RKO (cell line): ENCODE measurements at regions not wholly inside any gene's neighbourhood (a gene's known extent, or its start where the extent isn't known, plus 50 kb on each side); places are given as distances from the start of the nearest gene placed in this dataset.

ENCODE experiments used
- DNase-seq: peaks from one replicate; pipeline ENCODE4 v3.0.0-alpha.2; 2016; ENCODE audit warnings: low spot score

DNA sequence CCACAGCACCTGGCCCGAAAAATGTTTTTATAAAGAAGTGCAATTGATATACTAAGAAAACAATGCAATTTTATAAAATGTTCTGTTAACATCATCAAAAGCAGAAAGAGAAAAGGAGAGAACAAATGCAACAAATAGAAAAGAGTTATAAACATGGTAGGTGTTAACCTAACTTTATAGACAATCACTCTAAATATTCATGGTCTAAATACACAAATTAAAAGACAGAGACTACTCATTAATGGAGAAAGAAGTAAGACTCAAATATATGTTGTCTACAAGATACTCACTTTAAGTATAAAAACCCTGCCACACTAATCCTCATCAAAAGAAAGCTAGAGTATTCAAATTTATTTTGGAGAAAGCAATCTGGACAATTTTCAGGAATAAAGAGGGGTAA, 425.3 kb upstream of the ANKRD30A start:
- no peak for DNase-seq

DNA sequence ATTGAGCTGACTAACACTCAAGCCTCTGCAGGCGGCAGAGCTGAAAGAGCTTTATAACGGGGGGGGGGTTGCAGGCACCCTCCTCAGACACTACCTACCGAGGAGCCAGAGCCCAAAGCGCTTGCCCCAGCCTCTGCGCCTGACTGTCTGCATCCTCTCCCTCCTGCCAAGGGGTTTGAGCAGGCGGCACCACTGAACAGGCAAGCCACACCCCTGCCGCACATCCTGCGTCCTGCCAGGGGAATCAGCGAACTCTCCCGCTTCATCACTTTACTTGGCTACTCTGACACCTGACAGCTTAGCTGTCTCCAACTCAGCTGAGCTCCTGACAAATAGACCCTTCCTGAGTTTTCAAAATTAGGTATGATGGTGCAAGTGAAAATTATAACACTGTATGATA, 432.6 kb upstream of the ANKRD30A start:
- DNase-seq, result no peak

DNA sequence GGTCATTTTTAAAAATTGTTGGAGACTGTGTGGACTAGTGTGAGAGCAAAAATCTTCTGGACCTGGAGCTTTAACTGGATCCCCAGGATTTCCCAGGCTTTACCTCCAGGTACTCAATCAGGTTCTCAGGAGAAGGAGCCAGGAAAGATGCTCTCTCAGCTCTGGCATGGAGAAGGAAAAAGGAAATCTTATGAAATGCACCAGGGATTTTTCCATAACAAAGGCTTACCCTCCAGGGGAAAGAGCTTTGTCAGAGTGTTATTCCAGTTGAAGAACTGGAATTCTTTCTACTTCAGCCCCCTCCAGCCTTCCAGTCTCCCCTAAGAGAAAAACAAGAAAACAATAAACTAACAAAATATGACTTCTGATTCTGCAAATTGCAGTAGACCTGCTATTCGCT, 436.7 kb upstream of the ANKRD30A start:
- no peak for DNase-seq

DNA sequence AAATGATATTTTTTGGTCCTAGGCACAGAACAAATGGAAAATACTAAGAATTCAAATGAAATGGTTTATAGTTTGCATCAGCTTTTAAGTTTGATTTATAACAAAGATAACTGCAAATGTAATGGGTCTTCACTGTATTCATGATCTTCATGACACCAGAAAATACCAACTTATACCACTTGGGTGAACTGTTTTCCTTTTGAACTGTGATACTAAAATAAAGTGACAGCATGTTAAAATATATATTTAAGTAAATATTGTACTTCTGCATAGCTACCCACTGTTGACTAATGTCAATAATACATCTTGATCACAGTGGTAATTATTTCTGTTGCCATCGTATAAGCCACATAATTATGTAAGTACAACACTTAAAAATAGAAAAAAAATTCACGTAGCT, 442.0 kb upstream of the ANKRD30A start:
- DNase-seq, result peak; percentile 5

DNA sequence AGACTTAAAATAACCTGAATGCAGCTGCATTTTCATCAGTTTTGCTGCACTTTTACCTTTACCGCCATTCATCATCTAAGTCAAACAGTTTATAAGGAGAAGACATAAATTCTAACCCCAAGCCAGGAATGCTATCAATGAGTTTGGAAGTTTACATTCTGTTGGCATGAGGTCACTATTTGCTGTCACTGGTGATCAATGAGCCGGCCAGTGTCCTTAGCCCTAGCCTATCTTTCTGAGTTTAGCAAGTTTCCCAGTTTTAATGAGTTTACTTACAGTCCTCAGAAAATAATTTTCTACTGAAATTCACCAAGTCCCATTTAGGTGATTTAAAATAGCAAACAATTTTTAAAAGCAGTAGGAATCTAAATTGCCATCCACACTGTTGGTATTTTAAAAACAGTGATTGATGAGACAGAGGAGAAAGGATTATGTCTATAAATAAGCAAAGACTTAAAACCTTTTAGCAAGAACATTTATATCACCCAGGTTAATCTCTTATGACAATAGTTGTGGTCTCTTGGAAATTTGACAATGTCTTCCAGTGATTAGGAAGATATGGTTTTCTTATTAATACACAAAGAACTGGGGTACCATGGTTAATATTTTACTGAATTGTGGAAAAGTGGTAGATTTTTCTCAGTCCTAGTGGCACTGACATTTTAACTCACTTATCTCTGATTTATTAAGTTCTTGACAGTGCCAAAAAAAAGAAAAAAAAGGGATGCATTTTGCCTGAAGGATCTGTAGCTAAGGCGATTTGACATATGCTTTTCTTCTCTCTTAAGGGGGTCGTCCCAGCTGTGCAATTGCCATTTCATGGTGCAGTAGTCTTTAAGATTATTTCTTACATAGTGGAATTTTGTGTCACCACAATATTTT, 443.4 kb upstream of the ANKRD30A start:
- no peak for DNase-seq

DNA sequence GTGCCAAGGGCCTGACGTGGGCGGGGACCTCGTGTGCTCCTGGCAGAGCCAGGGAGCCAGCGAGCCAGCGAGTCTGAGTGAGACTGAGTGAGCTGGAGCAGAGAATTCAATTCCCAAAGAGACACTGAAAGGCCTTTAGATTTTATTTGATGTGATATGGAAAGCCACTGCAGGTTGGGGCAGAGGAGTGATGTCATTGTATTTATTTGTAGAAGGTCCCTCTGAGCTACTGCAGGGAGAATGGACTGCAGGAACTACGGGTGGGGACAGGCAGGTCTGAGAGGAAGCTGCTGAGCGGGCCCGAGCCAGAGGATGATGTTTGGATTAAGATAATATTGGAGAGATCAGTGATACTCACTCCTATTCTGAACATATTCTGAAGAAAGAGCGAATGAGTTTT, 445.8 kb upstream of the ANKRD30A start:
- DNase-seq, result no peak

DNA sequence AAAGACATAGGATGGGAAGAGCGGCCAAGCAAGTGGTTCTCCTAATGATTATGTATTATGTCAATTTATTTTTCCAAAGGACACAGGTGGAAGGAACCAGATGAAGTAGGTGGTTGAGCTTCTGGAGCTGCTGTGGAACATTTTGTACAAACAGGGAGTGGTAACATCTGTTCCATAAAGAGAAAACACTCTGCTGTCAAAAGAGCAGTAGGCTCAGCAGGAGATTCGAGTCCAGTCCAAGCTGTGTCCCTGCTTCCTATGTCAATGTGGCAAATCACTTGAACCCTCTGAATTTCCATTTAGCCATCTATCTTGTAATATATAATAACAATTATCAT, 448.0 kb upstream of the ANKRD30A start:
- DNase-seq, result no peak

DNA sequence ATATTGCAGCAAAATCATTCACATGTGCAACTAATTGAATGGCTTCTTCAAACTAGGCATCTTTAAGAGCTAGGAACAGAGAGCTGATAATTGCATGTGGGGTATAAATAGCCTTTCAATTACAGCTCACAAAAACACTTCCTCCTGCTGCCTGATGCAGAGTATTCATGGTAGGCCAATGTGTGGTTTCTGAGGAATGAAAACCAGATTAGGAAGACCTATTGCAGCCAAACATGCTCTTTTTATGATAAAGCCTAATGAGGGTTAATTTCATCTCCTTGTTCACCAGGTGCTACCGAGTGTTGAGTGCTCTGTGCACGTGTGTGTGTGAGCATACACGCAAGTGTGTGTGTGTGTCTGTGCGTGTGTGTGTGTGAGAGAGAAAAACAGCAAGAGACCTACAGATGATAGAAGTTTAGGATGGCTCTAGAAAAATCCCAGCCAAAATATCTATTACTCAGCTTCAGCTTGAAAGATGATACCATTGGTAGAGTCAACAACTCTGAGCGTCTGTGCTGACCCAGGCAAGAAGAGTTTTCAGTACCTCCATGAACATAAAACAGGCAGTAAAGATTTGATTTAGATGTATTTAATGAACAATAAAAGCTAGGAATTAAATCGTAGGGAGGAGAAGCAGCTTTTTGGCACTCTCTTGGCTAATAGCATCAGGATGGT, 448.5 kb upstream of the ANKRD30A start:
- no peak for DNase-seq

DNA sequence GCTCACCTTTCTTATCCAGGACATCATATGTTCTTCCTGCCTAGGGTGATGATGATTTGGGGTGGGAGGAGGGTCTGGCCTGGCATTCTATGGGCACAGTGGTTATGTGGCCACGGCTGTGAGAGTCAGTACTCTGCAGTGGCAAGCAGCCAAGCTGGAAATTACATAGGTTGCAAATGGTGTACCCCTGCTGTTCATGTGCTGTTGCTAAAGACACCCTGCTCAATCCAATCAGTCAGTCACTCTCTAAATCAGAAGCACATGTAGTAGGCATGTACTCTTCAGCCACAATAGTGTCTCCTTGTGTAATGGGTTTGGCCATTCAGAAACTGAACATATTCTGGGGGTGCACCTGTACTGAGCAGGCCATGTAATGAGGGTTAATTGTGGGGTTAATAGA, 449.1 kb upstream of the ANKRD30A start:
- no peak for DNase-seq

DNA sequence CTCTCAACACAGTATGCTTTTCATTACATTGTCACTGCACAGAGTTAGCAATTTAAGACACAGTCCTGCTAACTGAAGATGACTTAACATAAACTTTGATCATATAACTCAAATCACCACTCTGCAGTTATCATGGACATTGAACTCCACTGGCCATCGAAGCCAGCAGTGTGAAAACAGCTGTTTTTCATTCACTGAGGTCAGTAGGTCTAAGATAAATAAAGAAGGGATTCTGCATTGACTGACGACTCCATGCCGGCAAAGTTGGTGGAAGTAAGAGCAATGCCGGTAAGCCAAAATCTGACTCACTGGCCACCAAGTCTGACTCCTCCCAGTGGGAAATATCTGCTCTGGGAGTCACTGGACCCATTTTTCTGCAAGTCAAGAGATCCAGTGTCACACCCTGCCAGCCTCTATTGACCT, 449.9 kb upstream of the ANKRD30A start:
- peak; percentile 21 for DNase-seq

DNA sequence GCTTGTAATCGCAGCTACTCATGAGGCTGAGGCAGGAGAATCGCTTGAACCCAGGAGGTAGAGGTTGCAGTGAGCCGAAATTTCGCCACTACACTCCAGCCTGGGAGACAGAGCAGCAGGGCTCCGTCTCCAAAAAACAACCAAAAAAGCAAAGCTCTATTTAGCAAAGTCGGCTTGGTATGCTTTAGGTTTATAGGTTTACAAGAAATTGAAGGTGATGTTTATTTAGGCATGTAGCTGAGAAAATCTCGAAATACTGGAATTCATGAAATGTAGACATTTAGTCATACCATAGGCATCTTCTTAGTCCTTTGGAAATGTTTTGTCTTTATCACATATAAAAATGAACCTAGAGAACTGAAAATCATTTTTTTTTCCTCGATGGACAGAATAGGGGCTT, 453.8 kb upstream of the ANKRD30A start:
- no peak for DNase-seq

DNA sequence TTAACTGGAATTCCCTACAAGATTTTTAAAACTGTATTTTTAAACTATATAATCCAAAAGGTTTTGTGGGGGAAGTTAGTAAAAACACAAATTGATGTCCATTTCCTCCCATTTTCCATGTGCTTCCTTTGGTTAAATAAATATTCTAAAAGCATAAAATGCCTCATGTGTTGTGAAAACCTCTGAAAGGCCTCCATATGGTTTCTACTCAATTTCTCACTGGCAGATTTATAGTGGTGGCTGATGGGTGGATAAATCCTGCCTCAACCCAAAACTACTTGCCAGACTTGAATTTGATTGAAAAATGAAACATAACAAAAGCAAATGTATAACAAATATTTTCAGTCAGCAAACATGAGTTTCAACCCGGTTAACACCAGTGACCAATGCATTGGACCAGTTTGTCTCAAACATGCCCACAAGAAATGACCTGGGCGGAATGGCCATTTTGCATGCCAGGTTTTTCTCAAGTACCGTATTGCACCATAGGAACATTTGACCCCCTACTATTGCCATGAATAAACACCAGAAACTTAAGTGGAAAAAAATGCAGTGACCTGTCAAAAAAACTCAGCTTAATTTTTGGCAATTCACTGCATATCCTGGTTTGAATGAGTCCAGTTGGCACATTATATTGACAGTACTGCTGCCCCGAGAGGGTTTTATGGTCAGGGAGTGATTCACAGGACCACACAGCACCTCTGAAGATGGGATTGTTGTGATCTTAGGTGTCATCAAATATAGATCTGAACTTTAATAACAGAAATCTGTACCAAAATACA, 454.6 kb upstream of the ANKRD30A start:
- no peak for DNase-seq

DNA sequence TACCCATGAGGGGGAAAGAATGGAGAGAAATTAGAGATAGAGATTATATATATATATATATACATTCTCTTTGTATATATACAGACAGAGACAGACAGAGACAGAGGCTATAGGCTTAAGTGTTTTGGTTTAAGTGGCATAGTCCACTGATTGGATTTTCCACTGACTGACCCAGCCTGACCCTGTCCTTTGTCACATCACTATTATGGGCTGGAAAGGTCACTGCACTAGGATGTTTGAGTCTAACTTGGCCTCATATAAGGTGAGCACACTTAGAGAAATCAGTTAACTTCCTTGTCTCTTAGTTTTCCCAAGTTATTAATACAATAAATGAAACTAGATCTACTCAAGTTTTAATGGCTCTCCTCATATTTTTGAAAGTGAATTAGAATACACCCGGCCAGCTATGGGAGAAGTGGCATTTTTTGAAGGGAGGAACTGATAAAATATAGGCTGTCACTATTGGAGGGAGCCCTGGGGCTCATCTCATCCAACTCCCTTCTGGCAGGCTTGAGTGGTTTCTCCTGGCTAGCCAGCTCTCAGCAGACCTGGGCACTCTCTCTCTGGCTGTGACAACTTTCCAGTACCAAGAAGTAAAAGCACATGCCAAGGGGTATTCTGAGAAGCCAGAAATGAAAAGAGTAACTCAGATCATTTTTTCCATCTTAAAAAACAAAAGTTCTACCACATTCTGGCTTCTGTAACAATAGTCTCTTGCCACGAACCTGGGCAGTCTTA, 455.6 kb upstream of the ANKRD30A start:
- DNase-seq, result no peak

DNA sequence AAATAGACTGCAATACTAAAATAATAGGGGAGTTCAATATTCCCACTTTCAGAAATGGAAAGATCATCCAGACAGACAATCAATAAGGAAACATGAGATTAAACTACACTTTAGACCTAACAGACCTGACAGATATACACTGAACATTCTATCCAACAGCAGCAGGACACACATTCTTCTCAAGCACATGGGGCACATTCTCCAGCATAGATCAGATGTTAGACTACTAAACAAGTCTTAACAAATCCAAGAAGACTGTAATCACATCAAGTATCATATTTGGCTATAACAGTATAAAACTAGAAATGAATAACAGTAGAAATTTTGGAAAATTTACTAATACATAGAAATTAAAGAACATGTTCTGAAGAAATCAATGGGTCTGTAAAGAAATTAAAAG, 458.9 kb upstream of the ANKRD30A start:
- no peak for DNase-seq

DNA sequence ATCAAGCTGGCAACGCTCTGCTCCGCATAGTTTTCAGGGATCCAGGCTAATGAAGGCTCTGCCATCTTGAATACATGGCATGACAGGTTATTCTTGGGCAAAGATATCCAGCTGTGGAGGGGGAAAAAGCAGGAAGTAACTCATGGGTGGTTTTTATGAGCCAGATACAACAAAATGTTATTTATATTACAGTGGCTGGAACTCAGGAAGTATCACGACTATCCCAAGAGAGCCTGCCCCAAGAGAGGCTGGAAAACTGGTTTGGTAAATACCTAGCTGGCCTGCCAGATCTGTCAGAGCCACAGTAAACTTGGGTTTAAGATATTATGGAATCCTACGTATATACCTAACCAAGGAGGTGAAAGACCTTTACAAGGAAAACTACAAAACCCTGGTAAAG, 462.8 kb upstream of the ANKRD30A start:
- DNase-seq, result no peak

DNA sequence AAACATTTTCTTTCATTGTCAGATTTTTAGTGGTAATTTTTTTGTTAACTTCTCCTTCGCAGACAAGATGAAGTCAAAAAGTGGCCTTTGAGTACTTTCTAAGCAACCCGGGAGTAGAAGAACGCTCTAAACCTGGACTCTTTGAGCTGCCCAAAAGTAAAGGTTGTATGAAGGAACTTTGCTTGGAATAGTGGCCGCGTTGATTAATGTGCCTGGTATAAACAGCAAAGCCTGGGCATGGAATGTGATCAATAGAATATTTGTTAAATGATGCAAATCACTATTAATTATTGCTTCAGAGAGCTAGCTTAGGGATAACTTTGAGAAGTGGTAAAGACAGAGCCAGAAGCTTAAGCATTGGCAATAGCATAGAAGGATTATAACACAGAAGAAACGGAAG, 475.1 kb upstream of the ANKRD30A start:
- DNase-seq, result no peak

DNA sequence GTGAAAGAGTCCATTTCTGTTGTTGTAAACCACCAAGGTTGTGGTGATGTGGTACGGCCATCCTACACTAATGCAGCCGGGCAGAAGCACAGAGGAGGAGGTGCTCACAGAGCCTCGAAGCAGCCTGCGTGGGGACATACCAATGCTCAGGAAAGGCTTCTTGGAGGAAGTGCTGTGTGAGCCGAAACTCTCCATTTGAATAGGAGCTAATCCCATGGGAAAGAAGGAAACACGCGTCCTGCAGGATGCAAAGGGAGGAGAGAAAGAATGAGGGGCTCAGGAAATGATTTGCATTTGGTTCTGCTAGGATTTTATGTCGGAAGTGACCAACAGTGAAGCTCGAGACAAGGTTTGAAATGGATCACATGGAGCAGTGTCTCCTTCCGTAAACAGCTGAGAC, 477.9 kb upstream of the ANKRD30A start:
- no peak for DNase-seq

DNA sequence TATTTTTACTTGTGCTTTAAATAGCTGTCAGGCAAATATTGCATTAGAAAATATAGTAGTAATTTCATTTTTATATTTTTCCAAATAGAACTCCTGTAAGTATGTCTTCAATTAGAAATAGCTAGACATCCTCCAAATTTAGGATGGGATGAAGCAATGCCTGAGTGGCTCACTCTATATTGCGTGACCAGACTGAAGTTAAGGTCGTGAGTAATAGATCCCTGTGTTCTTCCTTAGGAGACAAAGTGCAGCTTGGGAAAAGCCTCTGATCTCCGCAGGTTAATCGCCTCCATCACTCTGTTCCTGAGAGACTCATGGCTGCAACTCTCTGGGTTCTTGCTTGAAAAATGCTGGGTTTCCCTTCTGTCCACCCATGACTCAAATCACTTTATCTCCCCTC, 484.8 kb upstream of the ANKRD30A start:
- no peak for DNase-seq

DNA sequence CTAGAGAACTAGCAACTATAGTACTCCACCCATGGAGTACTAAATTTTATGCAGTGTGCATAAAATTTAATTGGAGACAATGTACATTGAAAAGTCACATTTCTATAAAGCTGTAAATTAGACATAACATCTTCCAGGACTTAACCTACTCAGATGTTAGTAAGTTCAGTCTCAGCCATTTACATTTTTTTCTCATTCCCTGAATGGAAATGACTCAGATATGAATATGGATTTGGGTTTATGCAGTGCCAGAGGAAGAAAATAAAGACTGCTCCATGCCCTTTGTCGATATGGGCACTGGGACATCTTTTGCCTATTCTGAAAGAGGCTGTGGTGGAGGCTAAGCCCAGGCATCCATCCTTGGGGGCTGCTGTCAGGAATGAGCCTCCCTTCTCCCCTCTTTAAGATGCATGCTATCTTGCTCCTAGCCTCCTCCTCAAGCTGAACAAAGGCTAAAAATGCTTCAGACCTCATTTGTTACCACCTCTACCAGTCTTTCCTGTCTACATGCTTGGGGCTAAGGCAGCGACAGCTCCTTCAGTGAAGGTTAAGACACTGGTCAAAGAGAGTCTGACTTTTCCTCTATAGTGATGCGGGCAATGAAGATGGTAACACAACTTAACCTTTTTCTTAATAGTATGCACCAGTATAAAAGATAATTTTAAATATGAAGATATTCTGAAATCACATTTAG, 486.8 kb upstream of the ANKRD30A start:
- DNase-seq, result no peak

DNA sequence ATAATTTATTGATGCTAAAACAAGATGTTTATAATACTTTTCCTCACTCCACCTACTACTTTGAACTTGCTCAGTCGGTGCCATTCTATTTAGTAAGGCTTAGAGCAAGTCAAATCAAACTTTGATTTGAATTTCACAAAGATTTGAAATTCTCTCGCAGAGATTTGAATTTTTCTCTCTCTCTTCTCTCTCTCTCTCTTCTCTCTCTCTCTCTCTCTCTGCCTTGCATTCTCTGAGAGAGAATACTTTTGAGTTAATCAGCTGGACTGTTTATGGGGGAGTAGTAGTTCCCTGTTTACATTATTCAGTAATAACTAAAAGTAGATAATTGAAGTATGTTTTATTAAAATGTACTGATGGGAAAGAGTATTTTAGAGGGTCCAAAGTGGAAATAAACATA, 488.5 kb upstream of the ANKRD30A start:
- DNase-seq, result no peak

DNA sequence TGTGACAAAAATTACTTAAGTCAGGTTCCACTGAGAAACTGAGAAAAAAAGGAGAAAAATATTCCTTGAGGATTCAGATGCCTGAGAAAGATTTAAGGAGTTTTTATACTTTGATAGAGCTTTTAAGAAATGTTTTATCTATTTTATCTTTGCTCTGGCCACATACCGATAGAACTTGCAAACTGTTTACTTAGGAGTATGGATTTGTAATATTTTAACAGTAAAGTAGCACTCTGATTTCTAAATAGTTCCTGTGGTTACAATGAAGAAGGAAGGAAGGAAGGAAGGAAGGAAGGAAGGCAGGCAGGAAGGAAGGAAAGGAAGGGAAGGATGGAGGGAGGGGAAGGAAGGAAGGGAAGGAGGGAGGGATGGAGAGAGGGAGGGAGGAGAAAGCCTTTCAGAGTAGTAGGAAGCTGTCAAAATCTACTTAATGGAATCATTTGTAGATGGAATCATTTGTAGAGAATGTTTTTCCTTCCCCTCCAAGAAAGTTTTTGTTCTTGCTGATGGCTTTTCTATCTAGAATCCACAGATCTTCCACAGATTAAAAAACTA, 489.0 kb upstream of the ANKRD30A start:
- DNase-seq, result no peak
